ENCODE measurements at regions not wholly inside any gene's neighbourhood (a gene's known extent, or its start where the extent isn't known, plus 50 kb on each side); places are given as distances from the start of the nearest gene placed in this dataset.

DNA sequence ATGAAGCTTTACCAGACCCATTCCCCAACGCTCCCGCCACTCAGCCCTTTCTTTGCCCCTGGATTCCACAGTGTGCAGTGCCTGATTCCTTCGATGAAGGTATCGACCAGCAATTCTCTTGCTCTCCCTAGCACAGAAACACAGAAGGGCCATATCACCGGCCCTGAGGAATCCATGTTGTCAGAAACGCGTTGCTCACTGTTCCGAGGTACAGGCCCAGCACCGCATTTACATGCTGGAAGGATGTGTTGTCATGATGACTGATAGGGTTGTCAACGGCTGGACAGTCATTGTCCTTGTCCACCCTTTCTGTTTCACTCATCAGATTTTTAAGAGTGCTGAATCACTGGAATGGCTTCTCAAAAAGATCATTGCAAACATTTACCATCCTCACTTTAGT, 57.2 kb upstream of the GPR6 start:
- peak; percentile 17 for DNase-seq (ENCODE audit: low read depth)

DNA sequence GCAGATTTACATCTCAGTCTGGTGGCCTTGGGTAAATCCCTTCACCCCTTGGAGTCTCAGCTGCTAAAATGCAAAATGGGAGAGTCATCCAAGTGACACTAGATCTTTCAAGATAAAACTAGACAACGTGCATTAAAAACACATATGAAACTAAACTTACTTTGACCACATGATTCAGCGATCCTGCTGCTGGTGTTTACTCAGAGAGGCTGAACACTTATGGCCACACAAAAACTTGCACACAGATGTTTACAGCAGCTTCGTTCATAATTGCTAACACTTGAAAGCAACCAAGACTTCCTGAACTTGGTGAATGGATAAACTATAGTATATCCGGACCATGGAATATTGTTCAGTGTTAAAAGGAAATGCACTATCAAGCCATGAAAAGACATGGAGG, 55.3 kb upstream of the GPR6 start:
- DNase-seq (ENCODE audit: low read depth), result no peak

DNA sequence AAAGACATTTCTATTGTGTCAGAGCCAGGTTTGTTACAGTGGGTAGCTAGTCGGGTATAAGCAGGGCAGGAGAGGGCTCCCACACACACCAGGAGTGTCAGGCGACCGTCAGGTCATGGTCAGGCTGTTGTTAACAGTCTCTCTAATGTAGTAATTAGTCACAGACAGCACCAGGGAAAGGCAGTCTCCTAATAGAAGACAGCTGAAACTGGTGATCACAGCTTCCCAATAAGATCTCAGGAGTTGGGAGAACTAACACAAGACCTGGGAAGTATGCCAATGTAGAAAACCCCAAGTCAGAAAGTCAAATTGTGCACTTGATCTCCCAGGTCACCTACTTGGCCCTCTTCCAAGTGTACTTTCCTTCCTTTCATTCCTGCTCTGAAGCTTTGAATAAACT, 53.0 kb upstream of the GPR6 start:
- peak; percentile 33 for DNase-seq (ENCODE audit: low read depth)

DNA sequence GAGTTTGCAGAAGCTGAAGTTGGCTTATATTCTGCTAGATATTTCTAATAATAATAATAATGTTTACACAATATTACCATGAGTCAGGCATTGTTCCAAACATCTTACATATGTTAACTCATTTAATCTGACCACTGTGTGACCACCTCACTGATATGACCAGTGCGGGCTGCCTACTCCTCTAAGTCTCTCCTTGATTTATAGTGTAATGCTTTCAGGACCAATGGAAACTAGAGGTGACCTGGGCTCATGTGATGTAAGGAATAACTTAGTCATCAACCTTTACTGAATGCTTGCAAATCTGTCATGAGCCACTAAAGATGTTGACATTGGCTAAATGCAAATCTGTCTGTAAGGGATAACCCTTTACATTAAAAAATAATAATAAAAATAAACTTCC, 51.1 kb upstream of the GPR6 start:
- DNase-seq (ENCODE audit: low read depth), result no peak

Measured in M059J (cell line).